ENCODE measurements at regions not wholly inside any gene's neighbourhood (a gene's known extent, or its start where the extent isn't known, plus 50 kb on each side); places are given as distances from the start of the nearest gene placed in this dataset.

DNA sequence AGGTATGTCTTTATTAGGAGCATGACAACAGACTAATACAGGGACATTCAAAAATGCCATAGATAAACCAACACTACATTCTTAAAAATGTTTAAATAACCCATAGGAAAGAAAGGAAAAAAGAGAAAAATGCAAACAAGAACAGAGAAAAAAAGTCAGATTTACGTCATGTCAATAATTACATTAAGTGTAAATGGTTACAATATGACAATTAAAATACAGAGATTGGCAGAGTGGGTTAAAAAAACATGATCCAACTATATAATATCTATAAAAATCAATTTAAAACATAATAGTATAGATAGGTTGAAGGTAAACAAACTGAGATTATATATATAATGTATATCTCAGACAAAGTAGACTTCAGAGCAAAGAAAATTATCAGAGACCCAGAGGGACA lies 255.8 kb downstream of the ANAPC1 start:
- TF ChIP-seq EZH2phosphoT487 (IDR thresholded peaks at IDR 0.05; ENCODE audit: borderline replicate concordance, low read length) (no peak), EZH2 (IDR thresholded peaks at IDR 0.05; ENCODE audit: low read length, unreplicated experiment) (no peak)
- H3K79me2 ChIP-seq (ENCODE audit: low read length), result no peaks in the 10 kb centered on the region
- H3K4me3 ChIP-seq (ENCODE audit: low read length), result no peak overlapping the region

DNA sequence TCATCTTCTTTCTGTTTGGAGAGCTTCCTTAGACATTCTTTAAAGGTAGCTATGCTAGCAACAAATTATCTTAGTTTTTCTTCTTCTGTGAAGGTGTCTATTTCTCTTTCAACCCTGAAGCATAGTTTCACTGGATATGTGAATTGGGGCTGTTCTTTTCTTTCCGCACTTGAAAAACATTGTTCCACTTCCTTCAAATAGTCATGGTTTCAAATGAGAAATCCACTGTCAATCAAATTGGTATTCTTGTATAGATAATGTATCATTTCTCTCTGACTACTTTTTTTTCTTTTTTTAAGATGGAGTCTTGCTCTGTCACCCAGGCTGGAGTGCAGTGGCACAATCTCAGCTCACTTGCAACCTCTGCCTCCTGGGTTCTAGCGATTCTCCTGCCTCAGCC lies 254.0 kb downstream of the ANAPC1 start:
- BruUV-seq (replicated peaks), result no TSS peak
- Histone ChIP-seq H3K79me2 (ENCODE audit: low read length) (no peaks in the 10 kb centered on the region), H4K20me1 (ENCODE audit: low read length) (no peaks in the 10 kb centered on the region), H3K9me3 (ENCODE audit: low read length) (no peaks in the 10 kb centered on the region; the same call in 1 of the 2 replicates), H3K4me1 (ENCODE audit: insufficient read depth, low read length) (no peaks in the 10 kb centered on the region), H3K27ac (ENCODE audit: low read length) (no peak overlapping the region), H3K4me3 (ENCODE audit: low read length) (no peak overlapping the region), H3K36me3 (ENCODE audit: low read depth, low read length) (no peaks in the 10 kb centered on the region), H3F3A (ENCODE audit: low read length, unreplicated experiment) (no peaks in the 10 kb centered on the region), H3K4me2 (ENCODE audit: low read length) (no peak overlapping the region), H3K9me2 (replicated peaks; ENCODE audit: low read length) (no peaks in the 10 kb centered on the region), H2AFZ (ENCODE audit: low read length) (no peak overlapping the region), H3K9ac (ENCODE audit: low read length) (no peak overlapping the region), H3K27me3 (ENCODE audit: low read length) (no peaks in the 10 kb centered on the region)
- ATAC-seq (no peak), DNase-seq (no peak)
- ChIA-PET CTCF (no interaction called here), POLR2A (ENCODE audit: unreplicated experiment) (no interaction called here)
- TF ChIP-seq EZH2 (IDR thresholded peaks at IDR 0.05; ENCODE audit: low read length, unreplicated experiment), result no peak
- intact Hi-C loops (cut with micrococcal nuclease), result no loop called here

More for the DNA sequence above, 255.8 kb downstream of the ANAPC1 start:
- Histone ChIP-seq H3K4me1 (ENCODE audit: insufficient read depth, low read length) (peaks cover 4% of the 10 kb centered on the region; the same call in 1 of the 2 replicates), H3K9me3 (ENCODE audit: low read length) (no peaks in the 10 kb centered on the region; the same call in 1 of the 2 replicates), H3K9ac (ENCODE audit: low read length) (no peak overlapping the region), H3K27me3 (ENCODE audit: low read length) (no peaks in the 10 kb centered on the region), H3K36me3 (ENCODE audit: low read depth, low read length) (no peaks in the 10 kb centered on the region), H3K27ac (ENCODE audit: low read length) (no peak overlapping the region), H4K20me1 (ENCODE audit: low read length) (no peaks in the 10 kb centered on the region), H3K9me2 (replicated peaks; ENCODE audit: low read length) (no peaks in the 10 kb centered on the region), H3K4me2 (ENCODE audit: low read length) (no peak overlapping the region), H3F3A (ENCODE audit: low read length, unreplicated experiment) (no peaks in the 10 kb centered on the region), H2AFZ (ENCODE audit: low read length) (no peak overlapping the region)
- ChIA-PET CTCF (no interaction called here), POLR2A (ENCODE audit: unreplicated experiment) (no interaction called here)
- no peak for ATAC-seq
- intact Hi-C loops (cut with micrococcal nuclease), result no loop called here
- BruUV-seq (replicated peaks), result no TSS peak
- DNase-seq, result no peak

DNA sequence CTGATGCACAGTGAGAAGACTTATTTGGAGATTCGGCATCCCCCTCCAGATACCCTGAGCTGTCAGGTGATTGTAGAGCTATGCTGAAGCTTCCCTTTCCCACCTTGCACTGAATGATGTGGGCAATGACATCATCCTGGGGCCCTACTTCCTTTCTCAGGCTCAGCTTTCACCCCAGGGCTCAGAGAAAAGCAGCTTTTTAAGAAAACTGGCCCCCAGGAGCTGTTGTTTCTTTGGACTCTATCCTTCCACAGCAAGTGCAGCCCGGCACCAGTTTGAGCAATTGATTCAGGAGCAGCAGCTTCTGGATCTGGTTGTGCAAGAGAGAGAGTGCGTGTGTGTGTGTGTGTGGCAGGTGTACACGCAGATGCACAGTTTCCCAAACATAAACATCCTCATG lies 251.3 kb downstream of the ANAPC1 start:
- no peak for ATAC-seq

More for the DNA sequence above, 251.3 kb downstream of the ANAPC1 start:
- no TSS peak for BruUV-seq (replicated peaks)
- CTCF ChIA-PET, result no interaction called here
- TF ChIP-seq, protein P1, sequence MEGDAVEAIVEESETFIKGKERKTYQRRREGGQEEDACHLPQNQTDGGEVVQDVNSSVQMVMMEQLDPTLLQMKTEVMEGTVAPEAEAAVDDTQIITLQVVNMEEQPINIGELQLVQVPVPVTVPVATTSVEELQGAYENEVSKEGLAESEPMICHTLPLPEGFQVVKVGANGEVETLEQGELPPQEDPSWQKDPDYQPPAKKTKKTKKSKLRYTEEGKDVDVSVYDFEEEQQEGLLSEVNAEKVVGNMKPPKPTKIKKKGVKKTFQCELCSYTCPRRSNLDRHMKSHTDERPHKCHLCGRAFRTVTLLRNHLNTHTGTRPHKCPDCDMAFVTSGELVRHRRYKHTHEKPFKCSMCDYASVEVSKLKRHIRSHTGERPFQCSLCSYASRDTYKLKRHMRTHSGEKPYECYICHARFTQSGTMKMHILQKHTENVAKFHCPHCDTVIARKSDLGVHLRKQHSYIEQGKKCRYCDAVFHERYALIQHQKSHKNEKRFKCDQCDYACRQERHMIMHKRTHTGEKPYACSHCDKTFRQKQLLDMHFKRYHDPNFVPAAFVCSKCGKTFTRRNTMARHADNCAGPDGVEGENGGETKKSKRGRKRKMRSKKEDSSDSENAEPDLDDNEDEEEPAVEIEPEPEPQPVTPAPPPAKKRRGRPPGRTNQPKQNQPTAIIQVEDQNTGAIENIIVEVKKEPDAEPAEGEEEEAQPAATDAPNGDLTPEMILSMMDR (conservative IDR thresholded peaks at IDR 0.05; ENCODE audit: low read depth, low read length), result no peak
- no peak for TF ChIP-seq EZH2phosphoT487 (IDR thresholded peaks at IDR 0.05; ENCODE audit: borderline replicate concordance, low read length)
- TF ChIP-seq EZH2 (IDR thresholded peaks at IDR 0.05; ENCODE audit: low read length, unreplicated experiment), result no peak
- intact Hi-C loops (cut with micrococcal nuclease), result no loop called here
- Histone ChIP-seq H3K4me2 (ENCODE audit: low read length) (no peak overlapping the region), H3K4me1 (ENCODE audit: insufficient read depth, low read length) (no peaks in the 10 kb centered on the region), H3K9me3 (ENCODE audit: low read length) (no peaks in the 10 kb centered on the region; the same call in 1 of the 2 replicates), H3K27me3 (ENCODE audit: low read length) (no peaks in the 10 kb centered on the region), H3K27ac (ENCODE audit: low read length) (no peak overlapping the region), H3K36me3 (ENCODE audit: low read depth, low read length) (no peaks in the 10 kb centered on the region), H3K4me3 (ENCODE audit: low read length) (no peak overlapping the region), H4K20me1 (ENCODE audit: low read length) (no peaks in the 10 kb centered on the region), H3F3A (ENCODE audit: low read length, unreplicated experiment) (no peaks in the 10 kb centered on the region), H3K79me2 (ENCODE audit: low read length) (no peaks in the 10 kb centered on the region), H3K9me2 (replicated peaks; ENCODE audit: low read length) (no peaks in the 10 kb centered on the region), H2AFZ (ENCODE audit: low read length) (no peak overlapping the region), H3K9ac (ENCODE audit: low read length) (no peak overlapping the region)
- DNase-seq, result no peak
- POLR2A ChIA-PET (ENCODE audit: unreplicated experiment), result interaction anchor here (0.6 kb wide), 1 partner anchor 87 kb away, joined by 8 read pairs; no protein-coding TSS in a partner anchor

Data from PC-3 (cell line).